IMR-90 (cell line): ENCODE measurements at regions not wholly inside any gene's neighbourhood (a gene's known extent, or its start where the extent isn't known, plus 50 kb on each side); places are given as distances from the start of the nearest gene placed in this dataset.

Experiments used
- ATAC-seq: fragments of 200-7000 bp; cut with Tn5 transposase; 2 replicates; pipeline ENCODE4 v1.9.1; 2020; ENCODE audit warnings: low read depth, mild to moderate bottlenecking, moderate library complexity
- BruUV-seq: library from RNA; stranded (reverse); fragments of 400-500 nt; replicated peaks from 2 replicates; lab custom pipeline; 2021; lab: Mats Ljungman, UMichigan
- CTCF ChIA-PET: fragments of 300-600 bp; formaldehyde crosslinking; extraction: SDS; loops from one replicate; lab custom pipeline; 2021; ENCODE audit warnings: antibody characterized with exemption; lab: Yijun Ruan, JAX
- POLR2A ChIA-PET: fragments of 300-600 bp; sonication (Branson Sonifier 250); formaldehyde crosslinking; loops from one replicate; lab custom pipeline; 2022; ENCODE audit warnings: antibody characterized with exemption; ENCODE audit not compliant: unreplicated experiment; lab: Charles Lee
- DNase-seq: peaks from one replicate; pipeline ENCODE4 v3.0.0; 2013
- H2AFZ ChIP-seq: replicated peaks from 2 replicates; pipeline ENCODE3; 2013; ENCODE audit warnings: low read length, mild to moderate bottlenecking; ENCODE audit not compliant: poor library complexity
- H2AK5ac ChIP-seq: 2 replicates; pipeline ENCODE4 v1.6.1; 2013; ENCODE audit warnings: low read depth, low read length, inconsistent platforms
- H2AK9ac ChIP-seq: replicated peaks from 2 replicates; pipeline ENCODE3; 2013; ENCODE audit warnings: mild to moderate bottlenecking, low read depth, low read length, moderate library complexity; ENCODE audit not compliant: poor library complexity
- H2BK120ac ChIP-seq: 2 replicates; pipeline ENCODE4 v1.6.1; 2013; ENCODE audit warnings: low read depth, low read length, inconsistent platforms
- H2BK15ac ChIP-seq: 3 replicates; pipeline ENCODE4 v1.6.1; 2013; ENCODE audit warnings: low read depth, low read length, inconsistent platforms
- H2BK20ac ChIP-seq: 2 replicates; pipeline ENCODE4 v1.6.1; 2013; ENCODE audit warnings: low read depth, mild to moderate bottlenecking, inconsistent platforms, low read length, moderate library complexity
- H2BK5ac ChIP-seq: 2 replicates; pipeline ENCODE4 v1.6.1; 2013; ENCODE audit warnings: mild to moderate bottlenecking, low read depth, low read length, inconsistent platforms; ENCODE audit not compliant: poor library complexity, severe bottlenecking
- H3K14ac ChIP-seq: replicated peaks from 2 replicates; pipeline ENCODE4 v1.6.1; 2013; ENCODE audit warnings: low read depth, low read length, inconsistent platforms
- H3K18ac ChIP-seq: 2 replicates; pipeline ENCODE4 v1.6.1; 2013; ENCODE audit warnings: low read depth, low read length, control low read depth
- H3K23ac ChIP-seq: 2 replicates; pipeline ENCODE4 v1.6.1; 2013; ENCODE audit warnings: low read depth, low read length, inconsistent platforms
- H3K27ac ChIP-seq: 2 replicates; pipeline ENCODE4 v1.5.1; 2013; ENCODE audit warnings: mild to moderate bottlenecking, control low read depth, low read length; ENCODE audit not compliant: insufficient read depth
- H3K27me3 ChIP-seq: 2 replicates; pipeline ENCODE4 v1.6.1; 2013; ENCODE audit warnings: low read length; ENCODE audit not compliant: control insufficient read depth, insufficient read depth
- H3K36me3 ChIP-seq: 2 replicates; pipeline ENCODE4 v1.6.1; 2013; ENCODE audit warnings: low read length, mixed read lengths; ENCODE audit not compliant: control insufficient read depth, insufficient read depth
- H3K4ac ChIP-seq: 2 replicates; pipeline ENCODE4 v1.6.1; 2013; ENCODE audit warnings: low read depth, low read length, inconsistent platforms
- H3K4me1 ChIP-seq: 2 replicates; pipeline ENCODE4 v1.6.1; 2013; ENCODE audit warnings: low read length, mixed read lengths; ENCODE audit not compliant: control insufficient read depth, insufficient read depth
- H3K4me2 ChIP-seq: 2 replicates; pipeline ENCODE4 v1.6.1; 2013; ENCODE audit warnings: low read depth, mild to moderate bottlenecking, control low read depth, low read length, moderate library complexity
- H3K4me3 ChIP-seq: 2 replicates; pipeline ENCODE4 v1.5.1; 2013; ENCODE audit warnings: low read depth, mild to moderate bottlenecking, control low read depth, low read length, moderate library complexity; ENCODE audit not compliant: insufficient read depth
- H3K56ac ChIP-seq: 2 replicates; pipeline ENCODE4 v1.6.1; 2013; ENCODE audit warnings: low read length, inconsistent platforms; ENCODE audit not compliant: insufficient read depth; ENCODE audit errors: extremely low read depth
- H3K79me1 ChIP-seq, 2 experiments: 2 replicates each; pipeline ENCODE4 v1.6.1; 2013; ENCODE audit warnings: low read length in 2 of 2, inconsistent platforms in 1 of 2, low read depth in 1 of 2
- H3K9ac ChIP-seq: 2 replicates; pipeline ENCODE4 v1.6.1; 2013; ENCODE audit warnings: low read depth, low read length, control low read depth
- H3K9me1 ChIP-seq: 2 replicates; pipeline ENCODE4 v1.6.1; 2013; ENCODE audit warnings: low read length, inconsistent platforms; ENCODE audit not compliant: insufficient read depth
- H3K9me3 ChIP-seq: 2 replicates; pipeline ENCODE4 v1.6.1; 2013; ENCODE audit warnings: low read length; ENCODE audit not compliant: control insufficient read depth, insufficient read depth
- H4K20me1 ChIP-seq: 2 replicates; pipeline ENCODE4 v1.6.1; 2013; ENCODE audit warnings: low read length, inconsistent platforms; ENCODE audit not compliant: insufficient read depth
- H4K5ac ChIP-seq: 2 replicates; pipeline ENCODE4 v1.6.1; 2013; ENCODE audit warnings: mild to moderate bottlenecking, low read depth, low read length, control low read depth
- H4K8ac ChIP-seq, 2 experiments: 2 replicates each; pipeline ENCODE4 v1.6.1; 2013; ENCODE audit warnings: low read depth in 2 of 2, low read length in 2 of 2, control low read depth in 1 of 2, inconsistent platforms in 1 of 2
- H4K91ac ChIP-seq: 2 replicates; pipeline ENCODE4 v1.6.1; 2013; ENCODE audit warnings: low read depth, low read length, inconsistent platforms; ENCODE audit not compliant: insufficient read depth
- CTCF ChIP-seq: conservative IDR thresholded peaks from 2 replicates; pipeline ENCODE4 v1.5.1; 2012; ENCODE audit warnings: mild to moderate bottlenecking, low read depth, low read length, improper control_type of control experiment
- NFE2L2 ChIP-seq: fragments of 150-350 bp; IDR thresholded peaks from 2 replicates; pipeline ENCODE4 v1.6.1; 2016; ENCODE audit warnings: low read depth, mild to moderate bottlenecking, low read length
- RCOR1 ChIP-seq: IDR thresholded peaks from 2 replicates; pipeline ENCODE4 v1.6.1; 2012; ENCODE audit warnings: mild to moderate bottlenecking, low read length, improper control_type of control experiment; ENCODE audit not compliant: insufficient replicate concordance
- RFX5 ChIP-seq: IDR thresholded peaks from 2 replicates; pipeline ENCODE4 v1.8.0; 2012; ENCODE audit warnings: low read depth, mild to moderate bottlenecking, low read length, moderate library complexity
- WGBS, 2 experiments: methylation state at CpG; one replicate each; pipeline versions ENCODE4 v1.1.5 to v1.1.7; 2013; ENCODE audit warnings: missing lambda C conversion rate in 2 of 2; ENCODE audit not compliant: insufficient read length in 1 of 2; ENCODE audit errors: extremely low coverage in 2 of 2; 5-methylcytosine and 5-hydroxymethylcytosine counted together
- dilution Hi-C: fragments of 300-500 bp; cut with HindIII; formaldehyde crosslinking; loops from one replicate; pipeline ENCODE4 v1.14.3; 2018; ENCODE audit warnings: low sequenced_read_pairs; ENCODE audit not compliant: unreplicated experiment
- in situ Hi-C: fragments of 300-500 bp; cut with MboI; formaldehyde crosslinking; loops from 3 replicates; pipeline ENCODE4 v1.14.3; 2019; ENCODE audit warnings: low sequenced_read_pairs, inconsistent platforms, mixed read lengths
- intact Hi-C: fragments of 100-400 bp; cut with micrococcal nuclease; formaldehyde crosslinking; loops from 2 replicates; pipeline ENCODE4 v1.10.0; 2022

GRCh38 chr13:31027136-31027535, 94.7 kb downstream of the TEX26 start:
- no peak for TF ChIP-seq NFE2L2
- TF ChIP-seq RFX5: no peak
- TF ChIP-seq RCOR1: no peak
- TF ChIP-seq CTCF: no peak
- in situ Hi-C loops: loop anchor here (25.0 kb wide), 2 partner anchors 390 to 890 kb away; no protein-coding TSS in a partner anchor
- no peak overlapping the region for H2BK120ac ChIP-seq
- H3K9me1 ChIP-seq: no peaks in the 10 kb centered on the region
- H2AK5ac ChIP-seq: no peak overlapping the region
- no peak overlapping the region for H2AFZ ChIP-seq
- no peak overlapping the region for H3K23ac ChIP-seq
- no peak overlapping the region for H3K14ac ChIP-seq
- no peak overlapping the region for H3K4ac ChIP-seq
- H4K91ac ChIP-seq: no peak overlapping the region
- no peaks in the 10 kb centered on the region for H3K79me1 ChIP-seq
- H4K20me1 ChIP-seq: no peaks in the 10 kb centered on the region
- peaks cover 8% of the 10 kb centered on the region for H3K27me3 ChIP-seq
- no TSS peak for BruUV-seq
- H3K36me3 ChIP-seq: no peaks in the 10 kb centered on the region
- CTCF ChIA-PET: no interaction called here
- H3K56ac ChIP-seq: no peak overlapping the region
- H2BK5ac ChIP-seq: no peak overlapping the region
- no peak overlapping the region for H3K4me2 ChIP-seq
- no peaks in the 10 kb centered on the region for H3K4me1 ChIP-seq
- POLR2A ChIA-PET: no interaction called here
- intact Hi-C loops: no loop called here
- no peak for DNase-seq
- dilution Hi-C loops: no loop called here
- H2AK9ac ChIP-seq: no peak overlapping the region
- H2BK20ac ChIP-seq: no peak overlapping the region
- no CpG with 5 or more reads among the region's 4 CpGs for WGBS, 2 experiments
- H3K9me3 ChIP-seq: peaks cover 2% of the 10 kb centered on the region; the same call in 1 of the 2 replicates
- no peak for ATAC-seq
- H3K9ac ChIP-seq: no peak overlapping the region
- no peak overlapping the region for H4K8ac ChIP-seq
- no peak overlapping the region for H2BK15ac ChIP-seq
- no peak overlapping the region for H3K4me3 ChIP-seq
- no peak overlapping the region for H3K18ac ChIP-seq
- H4K5ac ChIP-seq: no peak overlapping the region
- H3K27ac ChIP-seq: no peak overlapping the region
